HTR-8/SVneo (cell line): ENCODE measurements at regions not wholly inside any gene's neighbourhood (a gene's known extent, or its start where the extent isn't known, plus 50 kb on each side); places are given as distances from the start of the nearest gene placed in this dataset.

Source experiments
- DNase-seq: peaks from one replicate; pipeline ENCODE4 v3.0.0; 2011; ENCODE audit warnings: low spot score, mixed read lengths; ENCODE audit not compliant: insufficient read length
- FAIRE-seq: peaks from 2 replicates; lab custom pipeline; 2011; peaks lifted over from hg19 to GRCh38; lab: Jason Lieb, UNC

DNA sequence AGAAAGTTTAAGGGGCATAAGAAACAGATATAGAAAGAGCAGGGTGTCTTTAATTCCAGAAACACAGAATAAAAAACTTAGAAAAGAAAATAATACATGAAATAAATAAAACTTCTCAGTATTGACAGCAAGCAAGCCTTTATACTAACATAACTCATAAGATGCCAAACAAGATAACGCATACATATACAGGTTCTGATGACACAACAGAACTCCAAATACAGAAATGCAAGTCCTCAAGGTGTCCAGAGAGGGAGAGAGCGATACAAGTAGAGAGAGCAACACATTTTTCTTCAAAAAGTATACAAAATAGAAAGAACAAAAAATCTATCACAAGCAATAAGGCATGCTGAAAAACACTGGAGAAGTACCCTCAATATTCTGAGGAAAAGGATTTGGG, 314.6 kb upstream of the POM121L12 start:
- no peak for DNase-seq
- FAIRE-seq, result no peak

DNA sequence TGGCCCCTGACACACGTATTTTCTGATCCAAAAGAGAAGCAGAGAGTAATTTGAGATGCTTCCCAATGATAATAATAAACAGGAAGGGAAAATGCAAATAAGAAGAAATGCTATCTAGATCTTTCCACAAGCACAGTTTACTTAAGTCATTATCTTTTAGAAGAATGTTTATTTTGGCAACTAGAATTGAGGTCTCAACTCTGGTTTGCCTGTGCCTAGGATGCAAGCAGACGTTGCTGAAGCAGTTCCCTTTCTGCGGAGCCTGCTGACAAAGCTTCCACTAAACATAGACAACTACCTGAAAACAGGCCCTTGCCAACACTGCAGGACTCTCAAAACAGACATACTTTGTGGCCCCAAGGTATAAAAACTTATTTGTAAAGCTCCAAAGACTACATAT, 315.8 kb upstream of the POM121L12 start:
- FAIRE-seq (no peak), DNase-seq (no peak)

- no peak for FAIRE-seq
- no peak for DNase-seq
Measured at GRCh38 chr7:52715701-52716100, 319.7 kb upstream of the POM121L12 start.

DNA sequence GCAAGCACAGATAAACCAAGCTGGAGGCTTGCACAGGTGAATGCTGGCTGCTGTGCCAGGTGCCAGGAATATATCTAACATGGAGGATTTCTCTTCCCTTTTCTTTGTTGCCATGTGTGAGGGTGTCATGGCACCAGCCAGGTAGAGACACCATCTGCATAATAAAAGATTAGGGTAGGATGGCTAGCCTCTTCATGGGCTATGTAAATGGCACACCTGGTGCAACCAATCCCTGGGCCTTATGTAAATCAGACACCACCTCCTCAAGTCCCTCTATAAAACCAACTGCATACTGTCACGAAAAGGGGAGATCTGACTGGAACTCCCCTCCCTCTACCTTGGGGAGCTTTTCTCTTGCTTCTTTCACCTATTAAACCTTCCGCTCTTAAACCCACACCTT, 322.5 kb upstream of the POM121L12 start:
- DNase-seq, result no peak
- FAIRE-seq, result no peak

GRCh38 chr7:52711951-52712350, 323.5 kb upstream of the POM121L12 start:
- no peak for DNase-seq
- no peak for FAIRE-seq

GRCh38 chr7:52708846-52709245, 326.6 kb upstream of the POM121L12 start:
- FAIRE-seq, result no peak
- no peak for DNase-seq

DNA sequence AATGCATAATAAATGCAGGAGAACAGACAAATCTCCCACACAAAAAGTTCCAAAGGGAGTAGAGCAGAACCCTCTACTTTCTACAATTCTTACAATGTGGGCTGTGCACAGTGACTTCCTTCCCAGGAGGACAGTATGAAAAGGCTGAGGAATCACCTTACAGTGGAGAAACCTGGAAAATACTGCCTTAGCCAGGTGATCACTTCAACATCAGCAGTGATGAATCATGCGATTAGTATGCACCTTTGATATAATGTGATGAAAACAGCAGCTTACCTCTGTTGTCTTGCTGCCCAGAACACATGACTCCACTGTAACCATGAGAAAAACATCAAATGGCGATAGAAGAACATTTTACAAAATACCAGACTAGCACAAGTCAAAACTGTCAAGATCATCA, 329.7 kb upstream of the POM121L12 start:
- DNase-seq (no peak), FAIRE-seq (no peak)

- DNase-seq (no peak), FAIRE-seq (no peak)
Measured at GRCh38 chr7:52700349-52700748, 335.1 kb upstream of the POM121L12 start.

DNA sequence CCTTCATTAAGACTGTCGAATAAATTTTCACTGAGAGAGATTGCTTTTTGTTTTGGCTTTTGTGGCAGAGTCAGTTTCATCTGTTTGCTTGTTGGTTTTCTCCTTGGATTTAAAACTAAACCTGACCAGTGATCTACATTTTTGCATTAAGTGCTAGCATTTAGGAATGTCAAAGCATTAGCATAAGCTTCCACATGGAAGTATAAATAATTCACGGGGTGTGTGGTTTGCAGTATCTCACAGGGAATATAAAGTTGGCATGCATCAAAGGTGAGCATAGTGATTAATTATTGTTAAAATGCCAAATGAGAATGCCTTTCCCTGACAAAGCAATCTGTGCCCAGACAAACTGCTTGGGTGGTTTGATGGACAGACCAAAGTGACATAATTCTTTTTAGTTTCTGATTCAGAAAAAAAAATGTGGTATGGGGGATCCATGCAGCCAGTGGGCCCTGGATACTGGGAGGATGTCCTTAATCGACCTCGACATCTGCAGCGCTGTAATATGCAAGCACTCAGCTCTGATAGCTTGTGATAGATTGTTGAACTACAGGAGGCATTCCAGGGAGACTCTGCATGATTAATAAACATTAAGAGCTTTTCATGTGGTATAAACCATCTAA, 339.3 kb upstream of the POM121L12 start:
- FAIRE-seq (no peak), DNase-seq (no peak)

DNA sequence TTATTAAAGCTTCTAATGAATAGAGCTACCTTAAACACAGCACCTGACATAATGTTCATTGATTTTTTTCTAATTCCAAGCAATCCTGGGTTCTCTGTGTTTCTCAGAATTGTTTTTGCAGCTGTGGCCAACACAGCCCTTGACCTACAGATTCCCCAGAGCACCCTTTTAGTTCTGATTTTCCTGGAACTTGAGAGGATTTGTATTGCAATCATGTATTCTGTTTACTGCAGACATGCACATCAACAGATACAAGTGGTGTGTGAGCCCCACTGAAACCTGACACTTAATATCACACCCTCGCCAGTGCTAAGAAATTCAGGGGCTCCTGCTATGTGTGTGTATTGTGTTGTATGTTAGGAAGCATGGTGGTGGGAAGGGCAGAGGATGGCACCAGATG, 344.2 kb upstream of the POM121L12 start:
- no peak for FAIRE-seq
- DNase-seq, result no peak

DNA sequence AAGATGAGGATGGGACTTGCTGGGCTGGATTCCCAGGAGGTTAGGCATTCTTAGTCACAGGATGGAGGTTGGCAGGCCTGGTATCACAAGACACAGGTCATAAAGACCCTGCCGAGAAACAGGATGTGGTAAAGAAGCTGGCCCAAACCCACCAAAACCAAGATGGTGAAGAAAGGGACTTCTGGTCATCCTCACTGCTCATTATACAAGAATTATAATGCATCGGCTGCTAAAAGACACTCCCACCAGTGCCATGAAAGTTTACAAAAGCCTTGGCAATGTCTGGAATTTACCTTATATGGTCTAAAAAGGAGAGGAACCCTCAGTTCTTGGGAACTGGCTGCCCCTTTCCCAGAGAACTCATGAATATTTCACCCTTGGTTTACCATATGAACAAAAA, 345.5 kb upstream of the POM121L12 start:
- DNase-seq (no peak), FAIRE-seq (no peak)

DNA sequence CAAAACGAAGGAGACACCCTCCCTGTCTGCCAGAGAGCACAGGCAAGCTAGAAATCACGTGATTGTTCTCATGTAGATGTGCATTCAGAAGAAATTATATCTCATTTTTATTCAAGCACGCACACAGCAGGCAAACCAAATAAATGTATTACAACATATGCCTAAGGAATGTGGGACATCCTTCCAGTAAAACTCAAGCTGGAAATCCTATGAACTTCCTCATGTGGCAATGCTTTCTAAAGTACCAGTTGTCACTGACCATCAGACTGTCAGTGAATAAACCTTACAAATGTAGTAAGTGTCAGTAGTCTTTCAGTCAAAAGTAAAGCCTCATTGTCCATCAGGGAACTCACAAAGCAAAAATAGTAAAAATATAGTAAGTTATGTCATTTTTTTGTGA, 350.1 kb upstream of the POM121L12 start:
- FAIRE-seq (no peak), DNase-seq (no peak)

DNA sequence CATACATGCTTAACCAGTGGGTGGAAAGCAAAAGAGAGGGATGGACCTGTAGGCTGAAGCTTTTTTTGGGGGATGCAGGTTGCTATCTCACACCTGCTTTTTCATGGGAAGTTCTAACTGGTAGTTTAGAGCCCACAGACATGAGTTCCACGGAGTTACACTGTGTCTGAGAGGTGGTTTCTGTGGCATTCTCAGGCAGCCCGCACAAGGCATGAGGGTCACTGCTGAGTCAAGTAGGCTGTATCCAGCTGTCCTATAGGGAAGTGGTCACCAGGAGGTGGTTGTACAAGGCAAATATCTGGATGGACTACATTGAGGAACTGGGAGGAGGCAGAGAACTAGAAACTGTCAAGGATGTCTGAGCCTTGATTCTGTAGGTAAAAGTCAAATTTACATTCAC, 351.0 kb upstream of the POM121L12 start:
- no peak for DNase-seq
- no peak for FAIRE-seq

- FAIRE-seq (no peak), DNase-seq (no peak)
Measured at GRCh38 chr7:52682993-52683392, 352.4 kb upstream of the POM121L12 start.

GRCh38 chr7:52670608-52671225, 364.7 kb upstream of the POM121L12 start:
- no peak for FAIRE-seq
- no peak for DNase-seq

- FAIRE-seq, result no peak
Measured at GRCh38 chr7:52669031-52669430, 366.4 kb upstream of the POM121L12 start.

GRCh38 chr7:52668435-52668834, 367.0 kb upstream of the POM121L12 start:
- no peak for DNase-seq
- no peak for FAIRE-seq

More at GRCh38 chr7:52669031-52669430, 366.4 kb upstream of the POM121L12 start:
- DNase-seq, result no peak

GRCh38 chr7:52659178-52659577, 376.3 kb upstream of the POM121L12 start:
- no peak for FAIRE-seq
- no peak for DNase-seq

DNA sequence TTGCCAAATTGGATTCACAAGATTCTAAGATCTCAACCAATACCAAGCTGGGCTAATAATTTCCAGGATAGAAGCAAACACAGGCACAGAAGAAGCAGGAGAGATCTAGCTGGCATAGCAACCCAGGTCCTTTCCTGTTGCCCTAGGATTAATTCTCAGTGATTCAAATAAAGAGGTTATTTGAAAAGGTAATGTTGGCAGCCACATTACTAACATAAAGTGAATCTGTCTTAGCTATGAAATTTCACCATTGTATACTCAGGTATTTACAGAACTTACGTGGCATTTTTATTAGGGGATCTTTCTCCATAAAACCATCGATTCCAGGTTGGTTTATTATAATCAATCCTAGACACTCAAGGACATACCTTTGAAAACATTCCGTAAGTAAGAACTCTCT, 379.3 kb upstream of the POM121L12 start:
- no peak for DNase-seq
- no peak for FAIRE-seq

- FAIRE-seq, result no peak
- no peak for DNase-seq
Measured at GRCh38 chr7:52652621-52653020, 382.8 kb upstream of the POM121L12 start.

GRCh38 chr7:52648872-52649271, 386.6 kb upstream of the POM121L12 start:
- no peak for DNase-seq
- no peak for FAIRE-seq

DNA sequence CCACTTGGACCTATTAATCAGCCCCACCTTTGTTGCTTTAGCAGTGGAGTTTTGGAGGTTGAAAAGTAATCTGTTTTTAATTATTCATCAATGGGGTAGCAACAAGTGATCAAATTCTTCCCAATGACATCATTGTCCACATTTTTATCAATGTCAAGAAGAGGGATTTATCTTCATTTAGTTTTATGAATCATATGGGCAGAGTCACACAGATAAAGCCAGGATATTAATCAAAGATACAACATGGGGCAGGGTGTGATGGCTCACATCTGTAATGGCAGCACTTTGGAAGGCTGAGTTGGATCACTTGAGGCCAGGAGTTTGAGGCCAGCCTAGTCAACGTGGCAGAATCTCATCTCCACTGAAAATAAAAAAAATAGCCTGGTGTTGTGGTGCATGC, 388.4 kb upstream of the POM121L12 start:
- DNase-seq (no peak), FAIRE-seq (no peak)
